Gastrocnemius medialis (tissue), 4 donors: ENCODE measurements at regions not wholly inside any gene's neighbourhood (a gene's known extent, or its start where the extent isn't known, plus 50 kb on each side); places are given as distances from the start of the nearest gene placed in this dataset.
"Not testable (repeated sequence)": the region's sequence is repeated elsewhere in the genome, so short reads cannot be mapped to it uniquely, and the experiment has no call there.

Experiments used
- ATAC-seq, 2 donors: fragments of 150-250 bp; one replicate each; pipeline ENCODE4 v1.9.1; 2016
- DNase-seq, 2 donors: peaks; one replicate each; pipeline ENCODE4 v3.0.0-alpha.2; 2019
- H3K27ac ChIP-seq, 4 donors: fragments of 200-600 bp; sonication (generic); 1 replicate in 1 of 4; 2 replicates in 3 of 4; pipeline ENCODE4 v1.5.1; 2016 to 2018; ENCODE audit warnings: mild to moderate bottlenecking in 2 of 4, moderate library complexity in 1 of 4
- H3K27me3 ChIP-seq, 3 donors: fragments of 200-600 bp; sonication (generic) in 2 of 3; 1 replicate in 1 of 3; 2 replicates in 2 of 3; pipeline versions ENCODE4 v1.5.1 to v1.6.0; 2016 to 2019; ENCODE audit warnings: mild to moderate bottlenecking in 1 of 3, moderate library complexity in 1 of 3
- H3K36me3 ChIP-seq, 2 donors: fragments of 200-600 bp; sonication (generic) in 1 of 2; one replicate each; pipeline ENCODE4 v1.5.1; 2017 to 2018
- H3K4me1 ChIP-seq, 2 donors: fragments of 200-600 bp; sonication (generic) in 1 of 2; one replicate each; pipeline ENCODE4 v1.5.1; 2016 to 2017; ENCODE audit warnings: mild to moderate bottlenecking in 2 of 2
- H3K4me3 ChIP-seq, 4 donors: fragments of 200-600 bp; sonication (generic) in 3 of 4; 1 replicate in 1 of 4; 2 replicates in 3 of 4; pipeline ENCODE4 v1.5.1; 2016 to 2019; ENCODE audit warnings: mild to moderate bottlenecking in 2 of 4
- H3K9me3 ChIP-seq, 3 donors: fragments of 200-600 bp; sonication (generic) in 2 of 3; 1 replicate in 1 of 3; 2 replicates in 2 of 3; pipeline ENCODE4 v1.5.1; 2016 to 2019
- CTCF ChIP-seq, 5 experiments: fragments of 450-650 bp in 3 of 5; fragments of 200-600 bp in 2 of 5; sonication (generic) in 2 of 5; IDR thresholded peaks in 4 of 5; conservative IDR thresholded peaks in 1 of 5; 1 replicate in 4 of 5; 2 replicates in 1 of 5; pipeline ENCODE4 v1.5.1; 2016 to 2019; ENCODE audit warnings: antibody characterized with exemption in 5 of 5, mild to moderate bottlenecking in 3 of 5, moderate library complexity in 3 of 5
- POLR2A ChIP-seq, 2 donors: fragments of 450-650 bp; IDR thresholded peaks; one replicate each; pipeline ENCODE4 v1.6.1; 2017; ENCODE audit warnings: antibody characterized with exemption in 2 of 2, mild to moderate bottlenecking in 2 of 2, moderate library complexity in 2 of 2
- in situ Hi-C, 4 donors: fragments of 200-750 bp; cut with MboI; loops; one replicate each; pipeline versions ENCODE4 v1.15.0 to v1.8.0; 2017; ENCODE audit warnings: low sequenced_read_pairs in 4 of 4
- intact Hi-C: fragments of 100-400 bp; cut with DNase I; formaldehyde crosslinking; loops from one replicate; pipeline ENCODE4 v1.15.1; 2023; ENCODE audit warnings: low total_unique reads

GRCh38 chr6:111925296-111925695 is 52.0 kb upstream of the FYN start:
- TF ChIP-seq CTCF (IDR thresholded peaks at IDR 0.05 in 4 of 5, conservative IDR thresholded peaks at IDR 0.05 in 1 of 5) (no peak), POLR2A (IDR thresholded peaks at IDR 0.05) (no peak)
- intact Hi-C loops, result no loop called here
- Histone ChIP-seq H3K4me3 (no peak overlapping the region), H3K36me3 (no peaks in the 10 kb centered on the region), H3K9me3 (no peaks in the 10 kb centered on the region), H3K27me3 (no peaks in the 10 kb centered on the region), H3K4me1 (no peaks in the 10 kb centered on the region), H3K27ac (no peak overlapping the region)
- ATAC-seq, result no peak
- no peak for DNase-seq
- in situ Hi-C loops, result no loop called here

- in situ Hi-C loops, result no loop called here
- no peak for ATAC-seq
- Histone ChIP-seq H3K9me3 (no peaks in the 10 kb centered on the region), H3K27me3 (no peaks in the 10 kb centered on the region), H3K4me3 (no peak overlapping the region), H3K4me1 (no peaks in the 10 kb centered on the region), H3K36me3 (no peaks in the 10 kb centered on the region), H3K27ac (no peak overlapping the region)
- DNase-seq, result no peak
- intact Hi-C loops, result no loop called here
- no peak for TF ChIP-seq POLR2A (IDR thresholded peaks at IDR 0.05)
- TF ChIP-seq CTCF (IDR thresholded peaks at IDR 0.05 in 4 of 5, conservative IDR thresholded peaks at IDR 0.05 in 1 of 5), result no peak
Measured at GRCh38 chr6:111926731-111927302, 53.6 kb upstream of the FYN start.

- Histone ChIP-seq H3K9me3 (no peaks in the 10 kb centered on the region), H3K36me3 (no peaks in the 10 kb centered on the region), H3K27ac (no peak overlapping the region), H3K4me3 (no peak overlapping the region), H3K27me3 (no peaks in the 10 kb centered on the region), H3K4me1 (no peaks in the 10 kb centered on the region)
- DNase-seq (no peak), ATAC-seq (no peak)
- in situ Hi-C loops (no loop called here), intact Hi-C loops (no loop called here)
- TF ChIP-seq CTCF (IDR thresholded peaks at IDR 0.05 in 4 of 5, conservative IDR thresholded peaks at IDR 0.05 in 1 of 5) (no peak), POLR2A (IDR thresholded peaks at IDR 0.05) (no peak)
Measured at GRCh38 chr6:111927321-111927720, 54.1 kb upstream of the FYN start.

- no peak for DNase-seq
- in situ Hi-C loops, result no loop called here
Measured at GRCh38 chr6:111928139-111928538, 54.9 kb upstream of the FYN start.

GRCh38 chr6:111934611-111935010 is 61.4 kb upstream of the FYN start:
- DNase-seq, ATAC-seq, H3K9me3 ChIP-seq, H3K4me3 ChIP-seq, H3K27me3 ChIP-seq, intact Hi-C loops, H3K36me3 ChIP-seq, H3K4me1 ChIP-seq, in situ Hi-C loops, H3K27ac ChIP-seq: not testable (repeated sequence)

More at GRCh38 chr6:111928139-111928538, 54.9 kb upstream of the FYN start:
- no peaks in the 10 kb centered on the region for H3K36me3 ChIP-seq
- H3K4me3 ChIP-seq, result no peak overlapping the region
- H3K27ac ChIP-seq, result no peak overlapping the region
- H3K27me3 ChIP-seq, result no peaks in the 10 kb centered on the region
- H3K4me1 ChIP-seq, result no peaks in the 10 kb centered on the region
- H3K9me3 ChIP-seq, result no peaks in the 10 kb centered on the region
- no peak for ATAC-seq
- TF ChIP-seq CTCF (IDR thresholded peaks at IDR 0.05 in 4 of 5, conservative IDR thresholded peaks at IDR 0.05 in 1 of 5) (no peak), POLR2A (IDR thresholded peaks at IDR 0.05) (no peak)
- intact Hi-C loops, result no loop called here
